Right atrium auricular region (tissue), 2 donors: ENCODE measurements at regions not wholly inside any gene's neighbourhood (a gene's known extent, or its start where the extent isn't known, plus 50 kb on each side); places are given as distances from the start of the nearest gene placed in this dataset.
"Not testable (repeated sequence)": the region's sequence is repeated elsewhere in the genome, so short reads cannot be mapped to it uniquely, and the experiment has no call there.

Source experiments
- DNase-seq: peaks from one replicate; pipeline ENCODE4 v3.0.0-alpha.2; 2019; ENCODE audit warnings: low spot score
- H3K27ac ChIP-seq, 2 donors: fragments of 200-600 bp; sonication (generic); 1 replicate in 1 of 2; 2 replicates in 1 of 2; pipeline ENCODE4 v1.5.1; 2016 to 2019
- H3K27me3 ChIP-seq, 2 donors: fragments of 200-600 bp; sonication (generic); one replicate each; pipeline versions ENCODE4 v1.5.1 to v1.6.0; 2017 to 2019
- H3K36me3 ChIP-seq: fragments of 200-600 bp; sonication (generic); one replicate; pipeline ENCODE4 v1.5.1; 2016
- H3K4me1 ChIP-seq, 2 donors: fragments of 200-600 bp; sonication (generic); one replicate each; pipeline versions ENCODE4 v1.5.1 to v1.6.0; 2017 to 2019
- H3K4me3 ChIP-seq, 2 donors: fragments of 200-600 bp; sonication (generic); 1 replicate in 1 of 2; 2 replicates in 1 of 2; pipeline ENCODE4 v1.5.1; 2017 to 2019; ENCODE audit warnings: mild to moderate bottlenecking in 1 of 2, moderate library complexity in 1 of 2
- H3K9me3 ChIP-seq, 2 donors: fragments of 200-600 bp; sonication (generic); one replicate each; pipeline ENCODE4 v1.5.1; 2019
- TF ChIP-seq, protein P1 (sequence below), 2 donors: fragments of 200-600 bp; sonication (generic); IDR thresholded peaks; one replicate each; pipeline ENCODE4 v1.5.1; 2019; ENCODE audit warnings: antibody characterized with exemption in 2 of 2

DNA sequence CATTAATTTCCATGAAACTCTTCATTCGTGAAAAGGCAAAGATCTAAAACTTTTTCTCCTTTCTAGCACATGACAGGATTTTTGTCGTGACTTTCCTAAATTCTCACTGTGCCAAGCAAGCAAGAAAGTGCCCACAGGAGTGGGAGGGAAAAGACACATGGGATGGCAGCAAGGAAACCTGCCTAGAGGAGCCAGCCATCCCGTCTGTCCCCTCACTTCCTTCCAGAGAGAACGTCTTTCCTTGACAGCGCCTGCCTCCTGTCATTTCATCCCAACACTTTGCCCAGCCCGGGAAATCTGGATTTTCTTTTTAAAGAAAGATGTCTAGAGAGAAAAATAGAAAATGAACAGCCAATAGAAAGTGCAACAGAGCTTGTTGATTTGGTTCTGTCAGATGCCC is 200.6 kb upstream of the PTBP2 start:
- Histone ChIP-seq H3K36me3 (no peaks in the 10 kb centered on the region), H3K4me3 (no peak overlapping the region), H3K9me3 (no peaks in the 10 kb centered on the region), H3K27ac (no peak overlapping the region), H3K4me1 (no peaks in the 10 kb centered on the region), H3K27me3 (no peaks in the 10 kb centered on the region)
- DNase-seq: no peak
- TF ChIP-seq, protein P1, sequence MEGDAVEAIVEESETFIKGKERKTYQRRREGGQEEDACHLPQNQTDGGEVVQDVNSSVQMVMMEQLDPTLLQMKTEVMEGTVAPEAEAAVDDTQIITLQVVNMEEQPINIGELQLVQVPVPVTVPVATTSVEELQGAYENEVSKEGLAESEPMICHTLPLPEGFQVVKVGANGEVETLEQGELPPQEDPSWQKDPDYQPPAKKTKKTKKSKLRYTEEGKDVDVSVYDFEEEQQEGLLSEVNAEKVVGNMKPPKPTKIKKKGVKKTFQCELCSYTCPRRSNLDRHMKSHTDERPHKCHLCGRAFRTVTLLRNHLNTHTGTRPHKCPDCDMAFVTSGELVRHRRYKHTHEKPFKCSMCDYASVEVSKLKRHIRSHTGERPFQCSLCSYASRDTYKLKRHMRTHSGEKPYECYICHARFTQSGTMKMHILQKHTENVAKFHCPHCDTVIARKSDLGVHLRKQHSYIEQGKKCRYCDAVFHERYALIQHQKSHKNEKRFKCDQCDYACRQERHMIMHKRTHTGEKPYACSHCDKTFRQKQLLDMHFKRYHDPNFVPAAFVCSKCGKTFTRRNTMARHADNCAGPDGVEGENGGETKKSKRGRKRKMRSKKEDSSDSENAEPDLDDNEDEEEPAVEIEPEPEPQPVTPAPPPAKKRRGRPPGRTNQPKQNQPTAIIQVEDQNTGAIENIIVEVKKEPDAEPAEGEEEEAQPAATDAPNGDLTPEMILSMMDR (IDR thresholded peaks at IDR 0.05): no peak

DNA sequence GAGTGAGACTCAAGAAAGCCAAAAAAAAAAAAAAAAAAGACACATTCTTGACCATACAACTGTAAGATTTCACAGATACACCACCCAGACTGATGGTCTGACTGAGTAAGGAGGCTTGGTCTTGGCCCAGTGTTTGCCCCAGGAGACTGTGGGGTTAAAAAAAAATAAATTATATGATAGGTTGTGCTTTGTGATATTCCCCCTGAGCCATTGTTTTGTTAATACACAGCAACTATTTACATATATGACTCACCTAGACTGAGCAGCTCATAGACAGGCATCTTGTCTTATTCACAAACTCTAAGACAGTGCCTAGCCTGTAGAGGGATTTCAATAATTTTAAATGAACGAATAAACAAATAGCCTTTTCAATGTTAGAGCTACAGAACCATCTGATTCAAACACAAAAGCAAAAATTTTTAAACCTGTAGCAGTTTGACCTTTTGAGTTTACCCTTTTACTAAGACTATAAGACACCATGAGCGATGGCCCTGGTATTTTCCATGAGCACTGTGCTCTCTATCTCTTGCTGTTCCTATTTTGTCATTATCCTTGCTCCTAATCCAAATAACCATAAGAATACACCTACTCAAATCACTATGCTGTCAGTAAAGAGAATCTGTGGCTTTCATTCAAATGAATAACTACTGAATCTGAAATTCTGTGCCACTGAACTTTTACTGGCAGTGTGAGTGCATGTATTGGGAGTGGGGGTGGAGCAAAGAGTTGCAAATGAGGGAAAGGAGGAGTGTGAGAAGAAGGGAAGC is 199.4 kb upstream of the PTBP2 start:
- no peak overlapping the region for H3K27ac ChIP-seq
- TF ChIP-seq, protein P1 (IDR thresholded peaks at IDR 0.05): no peak

DNA sequence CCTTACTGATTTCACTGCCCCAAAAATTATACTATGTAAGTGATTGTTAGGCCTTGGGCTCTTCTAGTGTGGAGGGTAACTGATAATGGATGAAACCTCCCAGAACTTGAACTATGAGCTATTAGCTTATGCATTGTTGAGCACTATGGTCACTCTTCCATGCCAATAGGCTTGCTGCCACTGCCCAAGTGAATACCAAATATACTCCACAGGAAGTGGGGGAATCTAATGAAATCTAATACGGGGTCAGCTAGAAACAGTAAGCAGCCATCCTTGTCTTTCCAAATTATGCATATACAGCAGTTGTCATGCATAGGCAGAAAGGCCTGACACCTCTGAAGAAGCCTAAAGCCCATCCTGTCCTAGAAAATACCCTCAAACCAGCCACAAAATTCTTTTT is 198.7 kb upstream of the PTBP2 start:
- H3K27ac ChIP-seq: no peak overlapping the region
- no peaks in the 10 kb centered on the region for H3K27me3 ChIP-seq
- peaks cover 0 to under 1% of the 10 kb centered on the region in 2 donors for H3K9me3 ChIP-seq
- TF ChIP-seq, protein P1 (IDR thresholded peaks at IDR 0.05): no peak
- DNase-seq: no peak
- H3K36me3 ChIP-seq: no peaks in the 10 kb centered on the region
- H3K4me1 ChIP-seq: no peaks in the 10 kb centered on the region
- no peak overlapping the region for H3K4me3 ChIP-seq

More for the DNA sequence above, 199.4 kb upstream of the PTBP2 start:
- Histone ChIP-seq H3K36me3 (no peaks in the 10 kb centered on the region), H3K27me3 (no peaks in the 10 kb centered on the region), H3K4me3 (no peak overlapping the region), H3K4me1 (no peaks in the 10 kb centered on the region), H3K9me3 (no peaks in the 10 kb centered on the region)
- DNase-seq: no peak

DNA sequence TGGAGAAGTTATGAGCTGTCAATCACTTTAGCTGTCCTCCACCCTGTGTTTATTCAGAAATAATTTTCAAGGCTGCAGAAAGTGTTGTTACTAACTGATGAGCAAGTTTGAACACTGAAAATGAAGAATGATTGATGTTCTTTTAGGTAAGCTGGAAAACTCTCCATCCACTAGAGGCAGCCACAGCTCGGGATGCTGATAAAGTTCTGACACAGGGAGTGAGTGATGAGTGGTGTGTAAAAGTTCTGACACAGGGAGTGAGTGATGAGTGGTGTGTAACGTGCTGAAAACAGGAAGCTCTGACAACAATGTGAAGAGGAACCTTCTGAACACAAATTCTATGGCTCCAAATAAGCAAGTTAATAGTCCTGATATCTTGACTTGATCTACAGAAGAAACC is 197.5 kb upstream of the PTBP2 start:
- Histone ChIP-seq H3K27ac (no peak overlapping the region), H3K4me1 (no peaks in the 10 kb centered on the region), H3K36me3 (no peaks in the 10 kb centered on the region), H3K4me3 (no peak overlapping the region), H3K27me3 (no peaks in the 10 kb centered on the region), H3K9me3 (peaks cover 0 to 12% of the 10 kb centered on the region in 2 donors)
- DNase-seq: no peak
- TF ChIP-seq, protein P1 (IDR thresholded peaks at IDR 0.05): peak in 1 of 2 donors; percentile 23

DNA sequence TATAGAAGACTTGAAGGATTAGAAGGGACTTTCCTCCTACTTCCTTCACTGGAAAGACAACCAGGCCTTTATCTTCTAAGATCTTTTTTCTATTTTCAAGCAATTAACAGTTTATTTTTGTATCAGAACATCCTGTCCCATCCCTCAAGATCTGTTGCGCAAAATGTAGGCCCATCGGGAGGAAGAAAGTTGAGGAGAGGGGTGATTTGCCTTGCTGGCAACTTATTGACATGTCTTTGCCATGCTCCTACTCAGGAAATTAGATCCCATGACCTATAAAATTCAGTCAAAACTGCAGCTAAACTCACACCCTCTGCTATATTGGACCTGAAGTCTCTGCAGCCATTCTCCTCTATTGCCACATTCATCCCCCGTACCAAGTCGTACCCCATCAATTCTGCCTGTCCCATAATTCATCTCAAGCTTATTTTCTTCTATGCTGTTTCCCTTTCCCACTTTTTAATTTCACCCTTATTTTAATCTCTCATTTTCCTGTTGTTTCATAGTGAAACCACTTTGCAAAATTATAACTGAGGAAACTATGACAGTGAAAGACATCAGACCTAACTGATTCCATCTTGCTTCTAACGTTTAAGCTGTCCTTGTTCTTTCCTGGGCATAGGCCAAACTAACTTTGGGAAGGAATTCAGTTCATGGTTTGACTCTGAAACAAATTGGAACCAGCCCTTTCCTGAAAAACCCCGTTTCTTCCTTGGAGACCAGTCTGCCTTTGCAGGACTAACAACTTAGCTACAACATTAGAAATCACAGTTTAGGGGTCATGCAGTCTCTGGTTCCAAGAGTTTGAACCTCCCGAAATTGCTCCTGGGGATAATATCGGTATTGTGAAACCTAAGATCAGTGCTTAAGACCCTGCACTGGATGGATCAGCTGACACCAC is 195.7 kb upstream of the PTBP2 start:
- H3K36me3 ChIP-seq: no peaks in the 10 kb centered on the region
- no peak overlapping the region for H3K27ac ChIP-seq
- H3K27me3 ChIP-seq: no peaks in the 10 kb centered on the region
- no peaks in the 10 kb centered on the region for H3K4me1 ChIP-seq
- no peak overlapping the region for H3K4me3 ChIP-seq
- TF ChIP-seq, protein P1 (IDR thresholded peaks at IDR 0.05): no peak
- DNase-seq: no peak
- peaks cover 0 to 16% of the 10 kb centered on the region in 2 donors for H3K9me3 ChIP-seq

DNA sequence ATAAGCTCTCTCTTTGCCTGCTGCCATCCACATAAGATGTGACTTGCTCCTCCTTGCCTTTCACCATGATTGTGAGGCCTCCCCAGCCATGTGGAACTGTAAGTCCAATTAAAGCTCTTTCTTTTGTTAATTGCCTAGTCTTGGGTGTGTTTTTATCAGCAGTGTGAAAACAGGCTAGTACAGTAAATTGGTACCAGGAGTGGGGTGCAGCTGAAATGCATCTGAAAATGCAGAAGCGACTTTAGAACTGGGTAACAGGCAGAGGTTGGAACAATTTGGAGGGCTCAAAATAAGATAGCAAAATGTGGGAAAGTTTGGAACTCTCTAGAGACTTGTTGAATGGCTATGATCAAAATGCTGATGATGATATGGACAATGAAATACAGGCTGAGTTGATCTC is 192.9 kb upstream of the PTBP2 start:
- DNase-seq, H3K36me3 ChIP-seq, H3K27me3 ChIP-seq, H3K27ac ChIP-seq, H3K4me1 ChIP-seq, H3K4me3 ChIP-seq: not testable (repeated sequence)
- H3K9me3 ChIP-seq: peaks cover 0 to 16% of the 10 kb centered on the region in 2 donors
